ENCODE measurements at regions not wholly inside any gene's neighbourhood (a gene's known extent, or its start where the extent isn't known, plus 50 kb on each side); places are given as distances from the start of the nearest gene placed in this dataset.

DNA sequence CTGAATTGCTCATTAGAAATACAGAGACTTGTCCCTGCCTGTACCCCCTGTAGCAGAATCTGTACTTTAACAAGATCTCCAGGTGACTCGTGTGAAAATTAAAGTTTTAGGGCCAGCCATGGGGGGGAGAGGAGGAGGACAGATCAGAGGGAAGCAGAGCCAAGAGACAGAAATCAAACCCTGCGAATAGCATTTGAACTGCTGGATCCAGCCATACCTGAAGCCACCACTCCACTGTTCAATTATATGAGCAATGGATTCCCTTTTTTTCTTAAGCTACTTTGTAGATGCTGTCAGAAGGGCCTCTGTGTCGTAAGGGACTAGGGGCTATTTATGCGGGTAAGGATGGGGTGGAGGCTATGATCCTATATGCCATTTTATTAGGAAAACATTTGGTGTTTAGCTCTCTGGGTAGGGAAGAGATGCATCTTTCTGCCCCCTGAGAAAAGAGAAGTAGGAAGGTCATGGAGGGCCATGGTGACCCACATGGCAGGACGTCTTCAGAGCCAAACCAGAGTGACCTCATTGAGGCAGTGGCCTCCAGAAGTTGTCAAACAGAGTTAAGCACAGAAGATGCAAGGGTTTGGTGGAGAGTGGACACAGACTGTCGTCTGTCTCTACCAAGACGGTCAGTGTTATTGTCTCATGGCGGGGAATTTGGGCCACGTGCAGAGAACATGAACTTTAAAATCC, 203.9 kb downstream of the PHETA1 start:
- TF ChIP-seq CTCF (IDR thresholded peaks at IDR 0.05): no peak
- no peak for TF ChIP-seq EP300 (IDR thresholded peaks at IDR 0.05)
- no peak for TF ChIP-seq POLR2A (IDR thresholded peaks at IDR 0.05)
